ELF-1 (cell line): ENCODE measurements at regions not wholly inside any gene's neighbourhood (a gene's known extent, or its start where the extent isn't known, plus 50 kb on each side); places are given as distances from the start of the nearest gene placed in this dataset.
"Not testable (repeated sequence)": the region's sequence is repeated elsewhere in the genome, so short reads cannot be mapped to it uniquely, and the experiment has no call there.

ENCODE experiments used
- DNase-seq: peaks from one replicate; pipeline ENCODE4 v3.0.0-alpha.2; 2016; ENCODE audit warnings: low read depth, low spot score

DNA sequence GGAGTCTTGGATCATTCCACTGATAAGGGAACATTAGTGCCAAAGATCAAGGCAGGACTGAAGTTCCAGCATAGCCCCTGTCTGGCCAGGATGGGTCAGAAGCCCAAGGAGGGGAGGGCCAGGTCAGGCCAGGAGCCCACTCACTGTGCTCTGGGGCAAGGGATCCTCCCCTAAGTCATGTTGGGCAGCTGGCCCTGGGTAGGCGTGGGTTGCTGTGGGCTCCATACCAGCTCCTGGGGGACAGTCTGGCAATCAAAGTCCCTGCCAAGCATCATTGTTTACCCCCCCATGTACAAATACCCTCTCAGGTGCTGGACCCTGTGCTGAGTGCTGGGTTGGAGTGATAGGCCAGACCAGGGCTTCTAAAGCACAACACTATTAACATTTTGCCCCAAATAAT is 130.5 kb downstream of the IRX5 start:
- no peak for DNase-seq

DNA sequence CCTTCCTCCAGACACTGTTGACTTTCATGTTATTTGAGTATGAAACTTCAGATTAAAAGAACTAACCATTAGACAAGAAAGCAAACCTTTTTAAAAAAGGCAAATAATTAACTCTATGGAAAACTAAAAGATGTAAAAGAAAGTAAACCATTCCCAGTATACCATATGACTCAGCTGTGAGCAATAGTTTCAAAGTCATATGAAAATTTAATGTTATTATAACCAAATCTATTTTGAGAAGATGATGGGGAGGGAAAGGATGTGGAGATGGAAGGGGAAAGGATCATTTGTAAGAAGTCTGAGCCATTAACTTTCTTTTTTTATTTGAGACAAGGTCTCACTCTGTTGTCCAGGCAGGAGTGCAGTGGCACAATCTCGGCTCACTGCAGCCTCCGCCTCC is 131.8 kb downstream of the IRX5 start:
- no peak for DNase-seq

DNA sequence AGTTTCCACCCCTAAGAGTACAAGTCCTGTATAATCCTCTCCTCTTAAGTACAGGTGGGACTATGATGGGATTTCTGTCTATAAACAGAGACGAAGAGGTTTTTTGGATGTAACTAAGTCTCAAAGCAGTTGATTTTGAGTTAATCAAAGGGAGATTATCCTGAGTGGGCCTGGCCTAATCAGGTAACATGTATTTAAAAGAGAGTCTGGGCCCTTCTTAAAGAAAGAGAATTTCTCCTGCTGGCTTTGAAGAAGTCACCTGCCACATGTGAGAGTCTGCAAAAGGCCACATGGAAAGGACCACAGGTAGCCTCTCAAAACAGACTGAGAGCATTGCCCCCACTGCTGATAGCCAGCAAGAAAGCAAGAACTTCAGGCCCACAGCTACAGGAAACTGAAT is 142.3 kb downstream of the IRX5 start:
- no peak for DNase-seq

DNA sequence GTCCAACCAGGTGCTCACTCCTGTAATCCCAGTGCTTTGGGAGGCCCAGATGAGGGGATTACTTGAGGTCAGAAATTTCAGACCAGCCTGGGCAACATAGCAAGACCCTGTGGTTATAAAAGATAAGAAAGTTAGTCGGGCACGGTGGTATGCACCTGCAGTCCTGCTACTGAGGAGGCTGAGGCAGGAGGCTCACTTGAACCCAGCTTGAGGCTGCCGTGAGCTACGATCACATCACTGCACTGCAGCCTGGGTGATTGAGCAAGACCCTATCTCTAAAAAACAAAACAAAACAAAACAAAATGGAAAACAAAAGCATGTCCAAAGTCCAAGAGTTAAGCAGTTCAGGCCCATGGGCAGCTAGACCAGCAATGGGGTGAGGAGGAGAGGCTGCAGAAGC is 143.2 kb downstream of the IRX5 start:
- DNase-seq = no peak

DNA sequence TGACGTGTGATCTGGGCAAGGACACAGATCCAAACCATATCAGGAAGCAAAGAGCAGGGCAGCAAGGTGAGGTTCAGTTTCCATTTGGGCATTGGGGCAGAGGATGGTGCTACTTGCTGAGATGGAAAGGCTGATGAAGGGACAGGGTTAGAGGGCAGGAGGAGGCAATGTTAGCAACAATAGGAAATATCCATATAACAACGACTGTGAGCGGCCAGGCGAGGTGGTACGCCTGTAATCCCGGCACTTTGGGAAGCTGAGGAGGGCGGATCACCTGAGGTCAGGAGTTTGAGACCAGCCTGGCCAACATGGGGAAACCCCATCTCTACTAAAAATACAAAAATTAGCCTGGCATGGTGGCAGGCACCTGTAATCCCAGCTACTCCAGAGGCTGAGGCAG is 144.5 kb downstream of the IRX5 start:
- DNase-seq = not testable (repeated sequence)

DNA sequence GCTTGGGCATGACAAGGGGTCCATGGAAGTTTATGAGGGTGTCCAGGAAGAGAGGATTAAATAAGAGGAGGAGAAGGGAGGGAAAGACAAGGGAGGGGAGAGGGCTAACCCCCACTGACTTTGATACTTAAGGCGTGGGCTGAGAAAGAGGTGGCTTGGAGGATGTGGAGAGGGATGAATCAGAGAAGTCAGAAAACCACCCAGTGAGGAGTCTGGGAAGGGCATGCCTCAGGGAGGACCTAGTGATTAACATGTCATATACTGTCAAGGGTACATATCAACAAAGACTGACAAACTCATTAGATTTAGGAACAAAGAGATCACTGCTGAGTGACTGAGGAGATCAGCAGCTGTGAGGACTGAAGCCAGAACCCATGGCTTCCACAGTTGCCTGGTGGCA is 145.4 kb downstream of the IRX5 start:
- DNase-seq = no peak

DNA sequence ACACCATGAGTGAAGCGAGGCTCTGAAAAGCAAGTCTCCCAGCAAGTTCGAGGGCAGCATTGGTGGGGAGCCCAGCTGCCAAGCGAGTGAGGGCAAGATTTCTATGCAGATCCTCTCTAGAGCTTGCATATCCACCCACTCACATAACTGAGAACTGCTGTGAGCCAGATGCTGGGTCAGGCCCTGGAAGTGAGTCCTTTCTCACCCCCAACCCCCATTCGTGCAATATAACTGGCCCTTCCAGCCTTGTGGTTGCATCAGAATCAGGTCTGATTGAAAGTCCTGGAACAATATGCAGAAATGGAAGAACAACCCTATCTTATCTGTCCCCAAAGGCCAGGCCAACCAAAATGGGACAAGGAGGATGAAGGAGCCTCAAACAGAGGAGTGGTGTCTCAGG is 146.6 kb downstream of the IRX5 start:
- DNase-seq = no peak

DNA sequence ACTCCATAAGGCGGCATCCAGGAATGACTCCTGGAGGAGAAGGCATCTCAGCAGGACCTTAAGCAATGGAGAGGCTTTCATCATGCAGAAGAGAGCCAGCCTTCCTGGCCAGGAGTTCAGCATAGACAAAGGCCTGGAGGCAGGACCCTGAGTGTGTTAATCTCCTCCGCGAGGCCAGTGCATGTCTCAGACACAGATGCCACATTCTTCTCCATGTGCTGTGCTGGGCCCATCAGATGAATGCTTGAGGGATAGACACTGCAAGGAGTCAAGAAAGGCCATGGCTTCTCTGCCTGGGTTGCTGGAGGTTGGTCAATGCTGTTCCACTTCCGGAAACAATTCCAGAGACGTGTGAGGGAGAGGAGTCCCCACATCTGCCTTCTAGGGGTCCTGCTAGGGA is 147.5 kb downstream of the IRX5 start:
- no peak for DNase-seq

DNA sequence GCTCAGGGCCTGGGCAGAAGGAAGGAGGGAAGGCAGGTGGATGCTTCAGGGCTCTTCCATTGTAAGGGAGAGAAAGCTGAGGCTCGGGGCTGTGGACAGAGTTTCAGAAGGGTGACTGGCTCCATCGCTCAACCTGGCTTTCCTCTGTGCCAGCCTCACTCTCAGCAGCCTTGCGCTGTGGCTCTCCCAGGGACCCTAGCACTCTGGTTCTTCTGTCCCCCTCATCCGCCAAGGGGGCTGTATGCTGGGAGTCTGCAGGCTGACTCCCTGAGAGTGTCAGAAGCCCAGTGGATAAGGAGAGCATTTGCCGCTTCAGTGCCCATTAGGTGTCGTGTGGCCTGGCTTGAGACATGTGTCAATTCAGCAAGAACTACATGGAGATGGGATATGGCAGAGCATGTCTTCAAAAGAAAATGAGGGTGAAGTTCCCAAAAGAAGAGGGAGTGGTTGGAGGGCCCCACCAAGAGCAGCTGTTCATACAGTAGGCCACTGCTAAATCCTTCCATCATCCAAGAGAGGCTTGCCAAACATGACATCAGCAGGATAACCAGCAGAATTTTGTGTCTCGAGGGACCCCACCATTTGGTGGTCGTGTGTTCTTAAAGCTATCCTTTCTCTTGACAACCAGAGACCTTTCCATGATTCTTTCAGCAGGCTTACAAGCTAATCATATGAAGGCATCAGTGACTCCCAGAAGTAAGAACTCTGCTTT is 148.2 kb downstream of the IRX5 start:
- no peak for DNase-seq

DNA sequence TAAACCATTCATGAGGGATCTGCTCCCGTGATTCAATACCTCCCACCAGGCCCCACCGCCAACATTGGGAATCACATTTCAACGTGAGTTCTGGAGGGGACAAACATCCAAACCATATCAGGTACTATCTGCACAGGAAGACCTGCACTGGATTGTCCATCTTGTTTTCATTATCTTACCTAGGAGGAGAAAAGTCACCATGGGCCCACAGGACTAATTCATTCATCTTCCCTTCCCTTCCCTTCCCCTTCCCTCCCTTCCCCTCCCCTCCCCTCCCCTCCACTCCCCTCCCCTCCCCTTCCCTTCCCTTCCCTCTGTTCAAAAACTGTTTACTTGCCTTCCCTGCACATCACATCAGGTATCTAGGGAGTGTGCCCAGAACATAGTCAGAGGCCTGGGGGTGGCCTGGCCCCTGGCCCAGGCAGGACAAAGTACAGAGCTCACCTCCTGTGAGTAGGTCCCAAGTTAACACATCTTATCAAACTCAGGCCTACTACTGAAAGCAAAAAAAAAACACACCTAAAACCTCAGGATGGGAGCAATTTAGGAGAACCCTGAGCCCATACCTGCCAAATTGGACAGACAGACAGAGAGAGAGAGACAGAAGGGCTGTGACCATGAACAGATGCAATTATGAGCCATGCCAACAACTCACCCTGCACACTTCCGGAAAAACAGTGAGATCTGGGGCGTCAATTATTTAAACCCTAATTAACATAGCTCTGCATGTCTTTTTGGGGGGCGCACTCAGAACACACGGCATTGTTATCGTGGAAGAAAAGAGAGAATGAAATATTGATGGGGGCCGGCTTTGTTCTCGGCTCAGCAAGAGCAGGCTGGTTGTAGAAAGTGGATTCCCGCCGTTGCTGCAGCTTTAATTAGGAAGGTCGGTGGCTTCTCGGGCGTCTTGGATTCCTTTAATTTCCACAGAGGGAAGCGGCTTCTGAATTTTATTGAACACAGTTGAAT is 151.2 kb downstream of the IRX5 start:
- no peak for DNase-seq

DNA sequence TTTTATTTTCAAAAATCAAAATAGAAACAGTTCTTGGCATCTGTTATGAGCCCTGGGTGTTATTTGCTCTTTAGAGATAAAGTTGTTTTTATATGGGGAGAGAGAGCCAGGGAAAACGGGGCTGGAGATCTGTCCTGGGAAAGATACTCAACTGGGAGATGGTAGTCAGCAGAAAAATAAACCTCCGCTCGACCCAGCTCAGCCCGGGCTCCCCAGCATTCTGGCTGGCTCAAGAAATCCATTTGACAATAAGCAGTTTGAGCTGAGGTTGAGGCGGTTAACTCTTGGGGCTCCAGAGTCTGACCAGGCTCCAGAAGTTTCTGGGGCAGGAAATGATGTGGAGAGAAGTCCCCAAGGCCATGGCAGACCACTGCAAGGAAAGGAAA is 151.9 kb downstream of the IRX5 start:
- no peak for DNase-seq

DNA sequence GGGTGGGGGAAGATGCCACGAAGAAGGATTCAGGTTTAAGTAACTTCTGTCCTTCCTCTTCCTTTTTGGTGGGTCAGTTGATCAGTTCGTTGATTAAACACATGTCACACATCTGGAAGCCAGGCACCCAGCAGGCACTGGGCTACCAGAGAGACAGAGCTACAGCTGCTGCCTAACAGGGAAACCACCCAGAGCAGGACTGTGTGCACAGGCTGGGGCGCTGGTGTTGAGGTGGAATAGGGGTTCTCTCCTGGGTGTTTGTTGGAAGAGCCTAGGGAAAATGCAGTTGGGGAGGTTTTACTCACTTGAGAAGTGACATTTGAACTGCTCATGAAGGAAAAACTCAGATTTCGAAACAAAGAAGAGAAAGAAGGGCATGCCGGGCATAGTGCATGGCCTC is 152.4 kb downstream of the IRX5 start:
- no peak for DNase-seq

DNA sequence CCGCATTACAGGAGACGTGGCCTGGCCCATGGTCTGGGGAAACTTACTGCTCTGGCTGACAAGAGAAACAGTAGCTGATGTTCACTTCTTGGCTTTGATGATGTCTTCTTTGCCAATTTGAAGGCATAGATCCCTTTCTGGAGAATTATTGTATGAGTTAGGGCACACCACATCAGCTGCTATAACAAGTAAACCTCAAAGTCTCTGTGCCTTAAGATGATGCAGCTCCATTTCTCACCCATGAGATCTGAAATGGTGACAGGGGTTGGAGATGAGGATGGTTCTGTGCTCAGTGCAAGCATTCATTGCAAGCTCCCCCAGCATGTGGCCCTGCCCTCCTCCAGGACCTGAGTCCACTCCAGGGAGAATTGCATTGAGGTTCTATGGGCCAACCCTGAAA is 157.4 kb downstream of the IRX5 start:
- no peak for DNase-seq

DNA sequence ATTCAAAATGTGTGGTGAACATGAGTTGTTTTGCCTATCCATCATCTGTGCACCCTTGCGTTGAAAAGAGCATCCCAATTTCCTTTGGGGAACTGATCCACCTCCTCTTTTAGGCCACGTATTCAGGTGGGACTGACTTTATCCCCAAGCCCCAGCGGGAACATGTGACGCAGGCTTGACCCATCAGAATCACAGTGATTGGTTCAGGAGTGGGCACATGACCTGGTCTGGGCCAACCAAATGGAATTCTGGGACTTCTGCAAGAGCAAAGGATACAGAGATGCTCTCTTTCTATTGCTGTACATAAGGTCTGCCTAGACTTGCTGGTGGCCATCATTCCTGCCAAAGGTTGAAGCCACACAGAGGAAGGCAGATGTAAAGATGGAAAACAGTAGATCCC is 158.9 kb downstream of the IRX5 start:
- no peak for DNase-seq

DNA sequence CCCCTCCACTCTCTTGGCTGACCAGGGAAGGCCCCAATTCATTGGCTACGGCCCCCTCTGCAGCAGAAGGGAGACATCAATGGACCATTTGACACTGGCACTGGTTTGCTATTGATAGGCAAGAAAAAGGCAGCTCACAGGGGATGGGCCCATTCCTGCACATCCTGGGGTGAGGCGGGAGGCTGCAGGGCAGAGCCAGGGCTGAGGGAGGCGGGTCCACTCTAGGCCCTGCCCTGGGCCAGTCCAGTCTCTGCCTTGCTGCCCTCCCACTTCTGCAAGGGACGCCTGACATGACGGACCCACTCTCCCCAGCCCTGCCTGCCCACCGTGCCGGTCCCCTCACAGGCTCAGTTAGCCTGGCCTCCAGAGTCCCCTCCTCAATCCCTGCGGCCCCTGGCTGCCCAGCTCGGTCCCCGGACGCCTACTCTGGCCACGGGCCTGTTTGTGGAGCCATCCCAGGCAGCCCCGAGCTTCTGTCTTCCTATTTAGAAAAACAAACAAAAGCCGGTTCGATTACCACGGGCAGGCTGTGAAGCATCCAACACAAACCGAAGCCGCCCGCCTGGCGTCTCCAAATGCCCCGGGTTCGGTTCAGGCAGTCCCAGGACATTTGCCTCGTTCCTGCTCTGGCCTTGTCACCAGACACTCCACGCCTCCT is 160.7 kb downstream of the IRX5 start:
- DNase-seq = no peak

DNA sequence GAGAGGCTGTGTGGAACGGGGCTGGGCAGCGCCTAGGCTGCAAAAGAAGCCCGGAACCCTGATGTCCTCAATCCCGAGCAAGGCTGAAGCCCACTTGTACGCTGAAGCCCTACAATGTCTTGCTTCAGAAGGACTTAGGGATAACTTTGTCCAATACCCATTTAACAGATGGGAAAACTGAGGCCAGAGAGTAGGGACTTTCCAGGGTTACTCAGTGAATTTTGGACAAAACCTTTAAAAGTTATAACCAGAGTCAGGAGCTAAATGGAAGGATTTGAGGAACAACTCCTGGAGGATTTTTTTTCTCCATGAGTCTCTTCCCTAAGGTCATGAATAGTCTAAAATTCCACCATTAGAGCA is 161.2 kb downstream of the IRX5 start:
- no peak for DNase-seq

DNA sequence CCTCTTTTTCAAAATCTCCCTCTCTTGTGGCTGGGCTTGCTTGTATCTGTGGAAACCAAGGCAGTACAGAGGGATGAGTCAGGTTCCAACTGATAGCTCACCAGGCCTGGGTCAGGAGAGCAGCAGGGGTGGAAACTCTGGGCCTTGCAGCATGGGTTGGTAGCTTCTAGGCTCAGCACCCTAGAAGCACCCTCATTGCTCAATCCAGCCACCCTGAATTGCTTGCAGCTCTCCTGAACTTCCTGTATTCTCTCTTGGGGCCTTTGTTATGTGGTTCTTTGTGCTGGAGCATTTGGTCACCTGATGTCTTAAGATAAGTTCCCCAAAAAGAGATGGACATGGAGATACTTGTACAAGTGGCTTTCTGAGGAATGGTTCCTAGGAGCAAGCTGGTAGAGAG is 169.4 kb downstream of the IRX5 start:
- no peak for DNase-seq

DNA sequence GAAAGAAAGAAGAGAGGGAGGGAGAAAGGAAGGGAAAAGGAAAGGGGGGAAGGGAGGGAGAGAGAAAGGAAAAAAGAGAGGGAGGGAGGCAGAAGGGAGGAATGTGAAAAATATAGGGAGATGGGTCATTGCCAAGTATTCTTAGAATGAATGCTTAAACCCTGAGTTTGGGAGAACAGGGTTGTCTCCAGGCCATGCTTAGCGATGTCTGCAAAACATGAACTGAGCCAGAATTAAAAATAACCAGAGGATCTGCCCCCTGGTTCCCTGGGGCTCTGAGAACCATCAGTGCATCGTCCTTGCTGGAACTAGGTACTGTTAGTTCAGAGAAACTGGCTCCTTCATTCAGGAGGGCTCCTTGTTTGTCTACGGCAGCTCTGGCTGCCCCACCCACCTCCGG is 170.4 kb downstream of the IRX5 start:
- no peak for DNase-seq

DNA sequence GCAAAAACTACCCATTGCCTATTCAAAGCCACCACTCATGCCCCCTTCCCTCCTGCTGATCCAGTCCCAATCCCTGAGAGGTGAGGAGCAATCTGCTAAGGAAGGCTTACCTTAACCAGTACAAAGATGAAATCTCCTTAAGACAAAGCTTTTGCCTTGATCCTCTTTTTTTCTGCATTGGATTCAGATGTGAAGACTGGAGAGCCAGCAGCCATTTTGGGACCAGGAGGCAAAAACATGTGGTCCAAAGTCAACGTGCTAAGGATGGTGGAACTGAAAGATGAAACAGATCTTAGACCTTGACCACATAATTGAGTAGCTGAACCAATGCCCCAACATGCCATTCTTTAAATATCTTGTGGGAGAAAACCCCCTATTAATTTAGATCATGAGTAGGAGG is 171.4 kb downstream of the IRX5 start:
- DNase-seq = no peak

DNA sequence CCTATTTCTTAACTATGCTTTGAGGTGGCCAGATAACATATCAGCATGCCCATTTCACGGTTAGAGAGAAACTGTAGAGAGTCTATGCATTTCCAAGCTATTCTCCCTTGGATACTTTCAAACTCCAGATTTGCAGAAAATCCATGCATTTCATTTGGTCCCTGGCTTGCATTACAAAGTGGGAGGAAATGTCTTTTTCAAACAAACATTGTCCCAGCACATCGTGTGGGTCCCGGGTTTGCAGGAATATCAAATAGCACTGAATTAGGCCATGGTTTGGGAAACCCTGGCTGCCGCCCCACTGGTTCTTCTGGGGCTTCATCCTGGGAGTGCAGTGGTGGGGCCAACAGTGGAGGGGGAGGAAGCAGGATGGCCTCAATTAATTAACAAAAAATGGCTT is 171.9 kb downstream of the IRX5 start:
- DNase-seq = no peak

DNA sequence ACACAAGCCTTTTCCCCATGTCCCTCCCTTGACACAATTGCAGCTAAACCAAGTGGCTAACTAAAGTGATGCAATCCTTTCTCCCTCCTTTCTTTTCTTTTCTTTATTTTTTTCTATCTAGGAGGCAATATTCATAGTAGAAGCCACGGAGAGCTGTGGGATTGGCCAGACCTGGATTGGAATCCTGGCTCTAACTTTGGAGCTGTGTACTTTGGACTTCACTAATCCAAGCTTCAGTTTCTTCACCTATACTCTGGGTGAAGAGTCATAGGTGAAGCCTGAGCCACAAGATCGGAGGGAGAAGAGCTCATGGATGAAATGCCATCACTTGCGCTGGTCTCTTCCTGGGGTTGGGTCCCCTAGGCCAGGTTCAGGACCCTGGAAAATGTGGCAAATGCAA is 177.2 kb downstream of the IRX5 start:
- no peak for DNase-seq

DNA sequence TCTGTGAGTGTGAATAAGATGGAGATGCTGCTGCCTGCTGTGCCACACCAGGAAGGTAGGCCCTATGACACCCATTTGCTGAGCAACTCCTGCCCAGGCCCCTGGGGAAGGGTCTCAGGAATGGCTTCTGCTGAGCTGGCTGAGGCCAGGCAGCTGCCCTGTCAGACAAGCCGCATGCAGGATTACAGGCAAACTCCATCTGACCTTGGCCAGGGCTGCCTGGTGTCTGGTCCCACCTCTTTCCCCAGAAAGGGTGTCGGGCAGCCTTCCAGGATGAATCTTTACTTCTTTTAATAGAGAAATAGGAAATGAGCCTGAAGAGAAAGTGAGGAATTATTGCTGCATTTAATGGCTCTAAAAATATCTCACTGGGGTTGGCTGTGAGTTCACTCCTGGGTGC is 182.5 kb downstream of the IRX5 start:
- DNase-seq = no peak

DNA sequence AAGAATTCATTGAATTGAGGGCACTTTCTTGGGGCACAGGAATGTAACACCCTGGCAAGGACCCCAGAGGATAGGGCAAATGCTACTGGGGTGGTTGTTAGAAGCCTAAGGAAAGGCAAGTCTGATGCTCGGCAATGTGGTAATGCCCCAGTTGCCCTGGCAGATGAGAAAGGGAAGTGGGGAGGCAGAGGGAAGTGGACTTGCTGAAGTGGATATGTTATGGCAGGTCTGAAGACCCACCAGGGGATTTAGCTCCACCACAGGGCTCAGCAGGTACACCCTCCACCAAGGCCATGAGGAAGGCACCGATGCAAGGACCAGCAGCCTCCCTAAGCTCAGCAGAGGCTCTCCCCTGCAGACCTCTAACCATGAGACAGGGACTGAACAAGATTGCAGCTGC is 184.8 kb downstream of the IRX5 start:
- no peak for DNase-seq
